ENCODE measurements at regions not wholly inside any gene's neighbourhood (a gene's known extent, or its start where the extent isn't known, plus 50 kb on each side); places are given as distances from the start of the nearest gene placed in this dataset.

- TF ChIP-seq CTCF (IDR thresholded peaks at IDR 0.05 in 4 of 5, conservative IDR thresholded peaks at IDR 0.05 in 1 of 5) (no peak), POLR2A (IDR thresholded peaks at IDR 0.05) (no peak)
These were observed 90.1 kb downstream of the TLR5 start for GRCh38 chr1:223052931-223053330.

Data from gastrocnemius medialis (tissue), 4 donors.